Activated CD4-positive, alpha-beta T cell treated with anti-CD3 and anti-CD28 coated beads for 36 hours (primary cell): ENCODE measurements at regions not wholly inside any gene's neighbourhood (a gene's known extent, or its start where the extent isn't known, plus 50 kb on each side); places are given as distances from the start of the nearest gene placed in this dataset.

ENCODE experiments used
- ATAC-seq: fragments of 200-7000 bp; cut with Tn5 transposase; one replicate; pipeline ENCODE4 v1.10.0; 2021; ENCODE audit warnings: mild to moderate bottlenecking, moderate library complexity
- CTCF ChIA-PET: fragments of 350-600 bp; sonication (Branson Sonifier 250); formaldehyde crosslinking; loops from one replicate; lab custom pipeline; 2021; ENCODE audit warnings: antibody characterized with exemption; lab: Charles Lee
- POLR2A ChIA-PET: fragments of 350-600 bp; sonication (Branson Sonifier 250); formaldehyde crosslinking; loops from one replicate; lab custom pipeline; 2021; ENCODE audit warnings: antibody characterized with exemption, inconsistent platforms; lab: Charles Lee
- DNase-seq: peaks from one replicate; pipeline ENCODE4 v3.0.0-alpha.2; 2020
- H3K27ac Mint-ChIP-seq: one replicate; pipeline ENCODE4 v1.8.0; 2021; ENCODE audit warnings: mixed read lengths
- H3K27me3 Mint-ChIP-seq: one replicate; pipeline ENCODE4 v1.8.0; 2021; ENCODE audit warnings: mixed read lengths
- H3K36me3 Mint-ChIP-seq: one replicate; pipeline ENCODE4 v1.8.0; 2021; ENCODE audit warnings: low read depth, mixed read lengths
- H3K4me1 Mint-ChIP-seq: one replicate; pipeline ENCODE4 v1.8.0; 2021; ENCODE audit warnings: mixed read lengths
- H3K4me3 Mint-ChIP-seq: one replicate; pipeline ENCODE4 v1.8.0; 2021; ENCODE audit warnings: mild to moderate bottlenecking, moderate library complexity, mixed read lengths
- H3K9me3 Mint-ChIP-seq: one replicate; pipeline ENCODE4 v1.8.0; 2021; ENCODE audit warnings: low read depth, mixed read lengths
- intact Hi-C, 2 experiments: fragments of 100-400 bp; cut with DNase I in 1 of 2; cut with micrococcal nuclease in 1 of 2; formaldehyde crosslinking; loops; one replicate each; pipeline versions ENCODE4 v1.14.2 to v1.15.1; 2022 to 2024; cut with DNase I, micrococcal nuclease

DNA sequence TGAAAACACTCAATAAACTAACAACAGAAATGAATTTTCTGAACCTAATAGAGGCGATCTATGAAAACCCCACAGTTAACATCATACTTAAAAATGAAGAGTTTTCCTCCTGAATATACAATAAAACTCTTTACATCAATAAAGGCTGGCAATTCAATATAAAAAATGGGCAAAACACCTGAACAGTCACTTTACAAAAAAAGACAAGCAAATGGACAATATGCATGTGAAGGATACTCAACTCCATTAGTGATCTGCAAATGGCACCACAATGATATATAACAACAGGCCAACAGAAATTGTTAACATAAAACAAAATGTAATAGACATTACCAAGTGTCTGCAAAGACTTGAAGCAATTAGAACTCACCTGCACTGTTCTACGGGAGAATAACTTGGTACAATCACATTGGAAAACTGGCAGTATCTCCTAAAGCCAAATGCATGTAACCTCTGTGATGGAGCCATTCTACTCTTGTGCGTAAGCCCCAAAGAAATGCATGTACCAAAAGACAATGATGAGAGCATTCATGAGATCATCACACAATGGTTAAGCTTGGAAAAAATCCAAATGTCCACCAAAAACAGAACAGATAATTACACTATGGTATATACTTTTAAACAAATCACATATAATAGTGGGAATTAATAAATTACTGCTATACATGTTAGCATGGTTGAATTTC is 433.4 kb upstream of the MAF start:
- no peaks in the 10 kb centered on the region for H3K4me1 Mint-ChIP-seq
- ATAC-seq (no peak), DNase-seq (no peak)
- H3K36me3 Mint-ChIP-seq, result no peaks in the 10 kb centered on the region
- ChIA-PET POLR2A (no interaction called here), CTCF (interaction anchor here (0.7 kb wide), 1 partner anchor 304 kb away, joined by 3 read pairs; no protein-coding TSS in a partner anchor)
- peaks cover 2% of the 10 kb centered on the region for H3K27me3 Mint-ChIP-seq
- H3K9me3 Mint-ChIP-seq, result peaks cover 4% of the 10 kb centered on the region
- no peak overlapping the region for H3K27ac Mint-ChIP-seq
- intact Hi-C loops, result no loop called here
- H3K4me3 Mint-ChIP-seq, result no peak overlapping the region

DNA sequence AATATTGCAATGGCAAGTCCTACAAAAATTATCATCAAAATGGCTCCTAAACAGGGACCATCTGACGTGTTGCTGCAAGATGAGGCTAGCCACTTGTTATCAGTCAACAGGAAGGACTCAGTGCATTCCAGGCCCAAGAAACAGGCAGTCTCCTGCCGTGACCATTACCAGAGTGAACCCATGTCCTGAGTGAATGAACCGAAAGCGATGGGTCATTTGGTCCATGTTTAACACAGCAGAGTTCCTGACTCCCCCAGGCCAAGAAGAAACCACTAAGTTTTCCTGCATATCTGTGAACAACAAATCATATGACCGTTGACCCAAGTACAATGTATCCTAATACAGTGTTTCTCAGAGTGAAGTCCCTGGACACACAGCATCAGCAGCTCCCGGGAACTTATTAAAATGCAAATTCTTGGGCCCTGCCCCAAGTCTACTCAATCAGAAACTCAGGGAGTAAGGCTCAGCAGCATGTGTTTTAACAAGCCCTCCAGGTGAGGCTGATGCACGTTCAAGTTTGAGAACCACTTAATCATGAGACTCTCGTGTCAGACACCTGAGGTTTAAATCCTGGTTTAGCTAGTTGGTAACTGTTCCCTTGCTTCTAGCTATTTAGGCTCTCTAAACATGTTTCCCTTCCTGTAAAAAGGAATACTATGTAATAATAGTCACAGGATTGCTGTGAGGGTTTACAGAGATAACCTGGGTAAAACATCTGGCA is 429.4 kb upstream of the MAF start:
- DNase-seq (no peak), ATAC-seq (no peak)
- POLR2A ChIA-PET, result no interaction called here
- intact Hi-C loops, result no loop called here
- Mint-ChIP-seq H3K4me1 (peaks cover 9% of the 10 kb centered on the region), H3K4me3 (no peak overlapping the region), H3K36me3 (no peaks in the 10 kb centered on the region), H3K27me3 (peaks cover 5% of the 10 kb centered on the region), H3K27ac (no peak overlapping the region), H3K9me3 (peaks cover 4% of the 10 kb centered on the region)
- CTCF ChIA-PET, result no interaction called here

DNA sequence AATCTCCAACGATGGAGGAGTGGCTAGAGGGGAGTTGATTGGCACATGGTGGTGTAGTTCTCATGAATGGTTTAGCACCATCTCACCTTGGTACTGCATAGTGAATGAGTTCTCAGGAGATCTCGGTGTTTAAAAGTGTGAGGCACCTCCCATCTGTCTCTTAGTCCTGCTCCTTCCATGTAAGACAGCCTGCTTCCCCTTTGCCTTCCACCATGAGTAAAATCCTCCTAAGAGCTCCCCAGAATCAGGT is 428.8 kb upstream of the MAF start:
- Mint-ChIP-seq H3K27me3 (peaks cover 5% of the 10 kb centered on the region), H3K27ac (no peak overlapping the region), H3K4me1 (peaks cover 9% of the 10 kb centered on the region), H3K9me3 (peaks cover 4% of the 10 kb centered on the region), H3K36me3 (no peaks in the 10 kb centered on the region), H3K4me3 (no peak overlapping the region)
- DNase-seq (no peak), ATAC-seq (no peak)
- ChIA-PET CTCF (interaction anchor here (0.6 kb wide), 1 partner anchor 134 kb away, joined by 3 read pairs; no protein-coding TSS in a partner anchor), POLR2A (no interaction called here)
- intact Hi-C loops, result no loop called here

DNA sequence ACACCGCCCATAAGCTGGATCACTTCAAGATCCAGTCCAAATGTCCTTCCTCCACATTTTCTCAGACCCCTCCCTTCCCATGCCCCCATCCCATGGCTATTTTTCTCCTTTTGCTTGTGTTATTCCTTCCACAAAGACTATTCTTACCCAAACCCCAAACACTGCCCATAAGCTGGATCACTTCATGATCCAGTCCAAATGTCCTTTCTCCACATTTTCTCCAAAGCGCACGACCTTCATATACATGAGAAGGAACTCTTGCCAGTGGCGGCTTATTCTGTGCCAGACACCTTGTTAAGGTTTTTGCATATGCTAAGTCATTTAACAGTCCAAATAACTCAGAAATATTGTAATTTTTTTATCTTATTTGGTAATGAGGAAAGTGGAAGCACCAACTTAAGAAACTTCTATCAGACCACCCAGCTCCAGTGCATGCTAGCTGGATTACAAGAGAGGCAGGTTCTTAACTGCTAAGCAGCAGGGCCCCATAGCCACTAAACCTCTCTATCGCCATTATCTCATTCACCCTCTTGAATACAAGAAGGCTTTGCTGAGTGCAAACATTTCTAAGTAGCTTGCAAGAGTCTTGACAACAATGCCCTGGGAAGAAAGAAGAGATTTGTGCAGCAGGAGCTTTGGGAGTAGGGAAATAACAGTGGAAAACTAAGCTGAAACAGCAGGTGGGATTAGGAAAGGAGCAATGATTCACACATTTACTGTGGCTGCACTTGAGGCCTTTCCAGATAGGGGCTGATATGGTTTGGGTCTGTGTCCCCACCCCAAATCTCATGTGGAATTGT is 428.2 kb upstream of the MAF start:
- POLR2A ChIA-PET, result no interaction called here
- CTCF ChIA-PET, result interaction anchor here (0.6 kb wide), 1 partner anchor 135 kb away, joined by 3 read pairs; no protein-coding TSS in a partner anchor
- peaks cover 4% of the 10 kb centered on the region for H3K9me3 Mint-ChIP-seq
- H3K4me3 Mint-ChIP-seq, result no peak overlapping the region
- peaks cover 5% of the 10 kb centered on the region for H3K27me3 Mint-ChIP-seq
- DNase-seq, result no peak
- no peak for ATAC-seq
- H3K27ac Mint-ChIP-seq, result no peak overlapping the region
- H3K4me1 Mint-ChIP-seq, result peaks cover 9% of the 10 kb centered on the region
- no peaks in the 10 kb centered on the region for H3K36me3 Mint-ChIP-seq
- intact Hi-C loops, result no loop called here

GRCh38 chr16:80027007-80027965 is 426.7 kb upstream of the MAF start:
- CTCF ChIA-PET, result interaction anchor here (0.6 to 1.2 kb wide), 5 partner anchors 9 to 841 kb away, joined by 3 to 4 read pairs (median 4); partner anchors contain the start of gene MAF
- H3K4me3 Mint-ChIP-seq, result peak overlapping the region; percentile 18
- H3K36me3 Mint-ChIP-seq, result no peaks in the 10 kb centered on the region

DNA sequence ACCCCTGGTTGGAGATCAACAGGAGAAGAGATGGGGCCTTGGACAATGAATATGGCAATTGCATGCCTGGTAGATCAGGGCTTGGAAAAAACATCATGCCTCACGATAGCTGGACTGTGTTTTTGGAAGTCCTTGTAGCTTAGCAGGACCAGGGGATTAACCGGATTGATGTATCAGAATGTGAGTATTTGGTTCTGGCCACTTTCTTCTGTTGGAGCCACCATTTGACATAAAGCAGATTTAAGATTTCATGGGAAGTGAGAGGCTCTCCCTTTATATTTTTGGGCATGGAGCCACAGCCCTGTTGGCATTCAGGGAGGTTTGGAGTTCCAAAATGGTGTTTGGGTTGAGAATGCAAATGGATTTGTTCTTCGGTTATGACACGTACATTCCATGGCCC is 424.7 kb upstream of the MAF start:
- ATAC-seq (no peak), DNase-seq (no peak)
- peaks cover 4% of the 10 kb centered on the region for H3K27me3 Mint-ChIP-seq
- no peaks in the 10 kb centered on the region for H3K9me3 Mint-ChIP-seq
- intact Hi-C loops, result no loop called here
- ChIA-PET POLR2A (no interaction called here), CTCF (interaction anchor here (0.7 kb wide), 1 partner anchor 767 kb away, joined by 3 read pairs; no protein-coding TSS in a partner anchor)
- H3K27ac Mint-ChIP-seq, result no peak overlapping the region
- H3K4me3 Mint-ChIP-seq, result no peak overlapping the region
- no peaks in the 10 kb centered on the region for H3K36me3 Mint-ChIP-seq
- peaks cover 9% of the 10 kb centered on the region for H3K4me1 Mint-ChIP-seq

More at GRCh38 chr16:80027007-80027965, 426.7 kb upstream of the MAF start:
- intact Hi-C loops, result loop anchor here in 1 of 2 experiments (1.0 kb wide), 1 partner anchor 184 kb away; no protein-coding TSS in a partner anchor
- ATAC-seq (peak; percentile 97), DNase-seq (peak; percentile 81)
- peaks cover 5% of the 10 kb centered on the region for H3K27me3 Mint-ChIP-seq
- peaks cover 9% of the 10 kb centered on the region for H3K4me1 Mint-ChIP-seq
- H3K9me3 Mint-ChIP-seq, result no peaks in the 10 kb centered on the region
- peak overlapping the region; percentile 53 for H3K27ac Mint-ChIP-seq
- POLR2A ChIA-PET, result no interaction called here

DNA sequence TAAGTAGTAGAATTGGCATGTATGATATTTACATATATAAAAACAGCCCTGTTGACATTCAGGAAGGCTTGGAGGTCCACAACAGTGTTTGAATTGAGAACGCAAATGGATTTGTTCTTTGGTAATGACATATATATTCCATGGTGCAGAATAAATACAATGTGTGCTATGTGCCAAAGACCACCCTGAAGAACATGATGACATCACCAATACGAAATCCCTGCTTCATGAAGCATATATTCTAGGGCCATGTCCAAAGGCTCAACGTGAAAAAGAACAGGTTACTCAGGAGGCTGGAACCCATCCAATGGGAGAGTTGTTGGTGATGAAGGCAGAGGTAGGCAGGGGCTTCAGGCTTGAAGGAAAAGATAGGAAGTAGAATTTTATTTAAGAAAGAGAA is 423.9 kb upstream of the MAF start:
- ChIA-PET POLR2A (no interaction called here), CTCF (no interaction called here)
- Mint-ChIP-seq H3K27me3 (peaks cover 4% of the 10 kb centered on the region), H3K4me1 (peaks cover 9% of the 10 kb centered on the region), H3K9me3 (no peaks in the 10 kb centered on the region), H3K4me3 (no peak overlapping the region), H3K36me3 (no peaks in the 10 kb centered on the region), H3K27ac (no peak overlapping the region)
- ATAC-seq, result no peak
- intact Hi-C loops, result no loop called here
- no peak for DNase-seq

DNA sequence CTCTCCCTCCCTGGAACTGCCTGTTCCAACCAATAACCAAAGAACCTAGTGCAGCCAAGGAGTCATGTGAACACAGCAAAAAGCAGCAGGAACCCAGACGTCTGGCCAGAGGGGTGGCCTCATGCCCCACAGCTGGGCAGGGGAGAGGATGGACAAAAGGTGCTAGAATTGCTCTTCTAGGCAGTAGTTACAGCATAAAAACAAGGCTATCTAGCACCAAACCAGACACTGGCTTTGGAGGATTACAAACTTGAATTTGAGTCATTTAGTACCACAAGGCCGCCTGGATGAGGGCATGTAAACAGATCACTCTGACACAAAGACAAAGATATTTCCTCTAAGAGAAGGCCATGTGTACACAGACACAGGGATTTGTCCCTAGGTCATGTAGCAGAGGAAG is 423.3 kb upstream of the MAF start:
- Mint-ChIP-seq H3K9me3 (no peaks in the 10 kb centered on the region), H3K4me3 (no peak overlapping the region), H3K27ac (no peak overlapping the region), H3K27me3 (peaks cover 6% of the 10 kb centered on the region), H3K4me1 (peaks cover 9% of the 10 kb centered on the region), H3K36me3 (no peaks in the 10 kb centered on the region)
- intact Hi-C loops, result no loop called here
- CTCF ChIA-PET, result no interaction called here
- POLR2A ChIA-PET, result no interaction called here
- DNase-seq (no peak), ATAC-seq (no peak)

GRCh38 chr16:80019395-80019794 is 418.9 kb upstream of the MAF start:
- Mint-ChIP-seq H3K36me3 (no peaks in the 10 kb centered on the region), H3K4me3 (no peak overlapping the region), H3K4me1 (no peaks in the 10 kb centered on the region), H3K27me3 (peaks cover 4% of the 10 kb centered on the region), H3K9me3 (no peaks in the 10 kb centered on the region), H3K27ac (no peak overlapping the region)
- intact Hi-C loops, result no loop called here
- DNase-seq, result no peak
- ChIA-PET POLR2A (no interaction called here), CTCF (interaction anchor here (1.8 kb wide), 1 partner anchor 7 kb away, joined by 4 read pairs; no protein-coding TSS in a partner anchor)
- no peak for ATAC-seq

GRCh38 chr16:80018466-80018865 is 417.9 kb upstream of the MAF start:
- no peaks in the 10 kb centered on the region for H3K9me3 Mint-ChIP-seq
- ChIA-PET POLR2A (no interaction called here), CTCF (interaction anchor here (1.8 kb wide), 1 partner anchor 8 kb away, joined by 4 read pairs; no protein-coding TSS in a partner anchor)
- no peaks in the 10 kb centered on the region for H3K4me1 Mint-ChIP-seq
- intact Hi-C loops, result no loop called here
- H3K27ac Mint-ChIP-seq, result no peak overlapping the region
- no peak overlapping the region for H3K4me3 Mint-ChIP-seq
- ATAC-seq (no peak), DNase-seq (no peak)
- no peaks in the 10 kb centered on the region for H3K36me3 Mint-ChIP-seq
- H3K27me3 Mint-ChIP-seq, result peaks cover 4% of the 10 kb centered on the region
